Cardiac muscle cell (in vitro differentiated cells and primary cell): ENCODE measurements at regions not wholly inside any gene's neighbourhood (a gene's known extent, or its start where the extent isn't known, plus 50 kb on each side); places are given as distances from the start of the nearest gene placed in this dataset.

Experiments
- DNase-seq, 2 donors: peaks; one replicate each; pipeline versions ENCODE4 v3.0.0 to v3.0.0-alpha.2; 2010 to 2017; ENCODE audit warnings: low read depth in 1 of 2, low spot score in 1 of 2
- H3K27ac ChIP-seq: fragments of 200-600 bp; sonication (generic); 2 replicates; pipeline ENCODE4 v1.5.1; 2016
- H3K27me3 ChIP-seq: fragments of 200-600 bp; sonication (generic); 2 replicates; pipeline ENCODE4 v1.6.0; 2016; ENCODE audit warnings: control low read depth
- H3K36me3 ChIP-seq: fragments of 200-600 bp; sonication (generic); 2 replicates; pipeline ENCODE4 v1.5.1; 2016; ENCODE audit warnings: control low read depth
- H3K4me1 ChIP-seq: fragments of 200-600 bp; sonication (generic); 2 replicates; pipeline ENCODE4 v1.8.1; 2017; ENCODE audit warnings: low read depth, mild to moderate bottlenecking, mixed run types
- H3K4me3 ChIP-seq: fragments of 200-600 bp; sonication (generic); 2 replicates; pipeline ENCODE4 v1.5.1; 2016; ENCODE audit warnings: mild to moderate bottlenecking
- H3K9me3 ChIP-seq: fragments of 200-600 bp; sonication (generic); 2 replicates; pipeline ENCODE4 v1.5.1; 2017; ENCODE audit warnings: low read depth, mild to moderate bottlenecking, control low read depth
- TF ChIP-seq, protein P1 (sequence below): IDR thresholded peaks from 2 replicates; pipeline ENCODE4 v1.5.1; 2012; ENCODE audit warnings: low read depth, mild to moderate bottlenecking, low read length

DNA sequence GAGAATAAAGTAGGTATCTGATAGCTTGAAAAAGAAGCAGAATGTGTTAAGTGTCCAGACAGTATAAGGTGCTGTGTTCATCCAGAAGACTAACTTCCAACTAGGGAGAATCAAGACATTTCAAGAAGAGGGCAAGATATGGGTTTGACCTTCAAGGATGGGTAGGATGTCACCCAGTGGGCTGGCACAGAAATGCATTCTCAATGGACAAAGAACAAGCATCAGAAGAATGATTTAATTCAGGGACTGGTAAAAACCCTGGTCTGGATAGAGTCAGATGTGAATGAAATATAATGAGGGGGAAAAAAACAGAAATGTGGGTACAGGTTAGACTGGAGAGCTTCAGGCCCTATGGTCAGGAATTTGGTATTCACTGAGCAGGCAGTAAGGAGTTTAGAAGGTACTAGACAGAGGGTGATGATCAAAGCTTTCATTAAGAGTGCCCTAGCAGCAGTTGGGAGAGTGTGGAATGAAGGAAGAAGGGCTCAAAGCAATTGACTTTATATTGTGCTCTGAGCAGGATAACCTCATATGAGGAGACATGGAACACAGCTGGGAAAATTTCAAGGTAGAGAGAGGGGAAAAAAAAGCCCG, 180.7 kb upstream of the ANK3 start:
- H3K27ac ChIP-seq = no peak overlapping the region
- H3K27me3 ChIP-seq = no peaks in the 10 kb centered on the region
- no peak for DNase-seq
- TF ChIP-seq, protein P1, sequence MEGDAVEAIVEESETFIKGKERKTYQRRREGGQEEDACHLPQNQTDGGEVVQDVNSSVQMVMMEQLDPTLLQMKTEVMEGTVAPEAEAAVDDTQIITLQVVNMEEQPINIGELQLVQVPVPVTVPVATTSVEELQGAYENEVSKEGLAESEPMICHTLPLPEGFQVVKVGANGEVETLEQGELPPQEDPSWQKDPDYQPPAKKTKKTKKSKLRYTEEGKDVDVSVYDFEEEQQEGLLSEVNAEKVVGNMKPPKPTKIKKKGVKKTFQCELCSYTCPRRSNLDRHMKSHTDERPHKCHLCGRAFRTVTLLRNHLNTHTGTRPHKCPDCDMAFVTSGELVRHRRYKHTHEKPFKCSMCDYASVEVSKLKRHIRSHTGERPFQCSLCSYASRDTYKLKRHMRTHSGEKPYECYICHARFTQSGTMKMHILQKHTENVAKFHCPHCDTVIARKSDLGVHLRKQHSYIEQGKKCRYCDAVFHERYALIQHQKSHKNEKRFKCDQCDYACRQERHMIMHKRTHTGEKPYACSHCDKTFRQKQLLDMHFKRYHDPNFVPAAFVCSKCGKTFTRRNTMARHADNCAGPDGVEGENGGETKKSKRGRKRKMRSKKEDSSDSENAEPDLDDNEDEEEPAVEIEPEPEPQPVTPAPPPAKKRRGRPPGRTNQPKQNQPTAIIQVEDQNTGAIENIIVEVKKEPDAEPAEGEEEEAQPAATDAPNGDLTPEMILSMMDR = no peak
- no peaks in the 10 kb centered on the region for H3K36me3 ChIP-seq
- no peaks in the 10 kb centered on the region for H3K9me3 ChIP-seq
- H3K4me3 ChIP-seq = no peak overlapping the region
- peaks cover 18% of the 10 kb centered on the region for H3K4me1 ChIP-seq

DNA sequence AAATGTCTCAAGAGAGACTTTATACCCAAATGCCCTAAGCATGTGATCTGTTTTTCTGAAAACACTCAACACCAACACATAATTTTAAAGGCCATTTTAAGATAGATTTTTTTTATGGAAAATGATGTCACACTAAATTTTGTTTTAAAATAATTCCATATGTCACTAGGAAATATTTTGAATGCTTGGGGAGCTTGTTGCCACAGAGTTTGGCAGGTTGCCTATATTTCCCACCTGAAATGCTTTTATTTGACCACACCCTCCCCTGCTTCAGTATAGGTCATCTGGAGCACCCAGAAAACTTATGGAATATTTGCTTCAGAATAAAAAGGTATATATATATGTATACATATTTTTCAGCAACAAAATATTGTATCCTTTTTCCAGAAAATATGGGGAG, 180.0 kb upstream of the ANK3 start:
- Histone ChIP-seq H3K36me3 (no peaks in the 10 kb centered on the region), H3K27ac (no peak overlapping the region), H3K4me3 (no peak overlapping the region), H3K9me3 (no peaks in the 10 kb centered on the region), H3K27me3 (no peaks in the 10 kb centered on the region), H3K4me1 (peaks cover 18% of the 10 kb centered on the region)
- DNase-seq = no peak
- TF ChIP-seq, protein P1 = no peak

DNA sequence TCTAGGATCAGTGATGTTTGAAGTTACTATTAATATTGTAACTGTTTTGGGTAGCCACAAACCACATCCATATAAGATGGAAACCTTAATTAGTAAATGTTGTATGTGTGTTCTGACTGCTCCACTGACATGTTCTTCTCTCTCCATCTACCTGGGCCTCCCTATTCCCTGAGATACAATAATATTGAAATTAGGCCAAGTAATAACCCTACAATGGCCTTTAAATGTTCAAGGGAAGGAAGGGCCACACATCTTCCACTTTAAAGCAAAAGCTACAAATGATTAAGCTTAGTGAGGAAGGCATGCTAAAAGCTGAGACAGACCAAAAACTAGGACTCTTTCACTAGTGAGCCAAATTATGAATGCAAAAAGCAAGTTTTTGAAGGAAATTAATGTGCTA, 176.4 kb upstream of the ANK3 start:
- TF ChIP-seq, protein P1 = no peak
- no peaks in the 10 kb centered on the region for H3K27me3 ChIP-seq

DNA sequence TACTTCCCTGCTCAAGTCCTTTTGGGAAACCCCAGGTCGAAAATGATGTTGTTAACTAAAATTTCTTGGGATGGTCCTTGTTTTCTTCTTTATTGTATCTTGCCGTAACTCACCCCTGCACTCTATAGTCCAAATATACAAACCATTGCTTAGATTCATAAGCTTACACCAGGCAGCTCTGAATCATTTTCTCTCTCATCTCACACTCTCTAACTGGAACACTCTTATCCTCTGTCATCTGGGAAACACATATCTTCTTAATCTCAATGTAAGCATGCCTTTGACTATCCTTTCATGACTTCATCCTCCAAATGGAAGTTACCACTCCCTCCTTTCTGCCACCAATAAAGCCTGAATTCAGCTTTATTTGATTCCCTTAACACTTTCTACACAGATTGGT, 175.8 kb upstream of the ANK3 start:
- Histone ChIP-seq H3K36me3 (no peaks in the 10 kb centered on the region), H3K4me3 (no peak overlapping the region), H3K4me1 (no peaks in the 10 kb centered on the region), H3K27me3 (no peaks in the 10 kb centered on the region), H3K27ac (no peak overlapping the region), H3K9me3 (no peaks in the 10 kb centered on the region)
- TF ChIP-seq, protein P1 = no peak
- no peak for DNase-seq

More for the DNA sequence above, 176.4 kb upstream of the ANK3 start:
- H3K4me1 ChIP-seq = peaks cover 3% of the 10 kb centered on the region
- no peak overlapping the region for H3K4me3 ChIP-seq
- H3K36me3 ChIP-seq = no peaks in the 10 kb centered on the region
- no peaks in the 10 kb centered on the region for H3K9me3 ChIP-seq
- DNase-seq = no peak
- no peak overlapping the region for H3K27ac ChIP-seq

DNA sequence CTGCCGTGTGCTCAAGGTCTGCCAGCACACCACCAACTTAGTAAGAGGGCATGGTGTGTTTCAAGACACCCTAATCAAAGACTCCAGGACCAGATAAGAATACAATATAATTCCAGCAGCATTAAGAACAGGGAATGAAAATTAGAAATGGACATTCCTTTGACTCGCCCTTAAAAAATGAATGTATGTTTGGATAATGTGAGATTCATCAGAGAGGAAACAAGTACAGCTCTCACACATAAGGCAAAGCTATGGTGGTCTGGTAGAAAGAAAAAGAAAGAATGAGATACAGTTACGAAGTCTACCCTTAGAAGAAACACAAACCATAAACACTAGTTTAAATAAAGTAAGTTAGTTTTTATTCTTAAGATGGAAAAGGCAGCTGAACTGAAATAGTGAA, 174.8 kb upstream of the ANK3 start:
- DNase-seq = no peak
- no peaks in the 10 kb centered on the region for H3K9me3 ChIP-seq
- no peak overlapping the region for H3K27ac ChIP-seq
- H3K36me3 ChIP-seq = no peaks in the 10 kb centered on the region
- H3K4me1 ChIP-seq = no peaks in the 10 kb centered on the region
- H3K4me3 ChIP-seq = no peak overlapping the region
- H3K27me3 ChIP-seq = no peaks in the 10 kb centered on the region
- TF ChIP-seq, protein P1 = no peak
